IPS-15b (cell line): ENCODE measurements at regions not wholly inside any gene's neighbourhood (a gene's known extent, or its start where the extent isn't known, plus 50 kb on each side); places are given as distances from the start of the nearest gene placed in this dataset.

Source experiments
- H3K27me3 ChIP-seq: one replicate; pipeline ENCODE4 v1.6.1; 2013; ENCODE audit warnings: low read length; ENCODE audit not compliant: control insufficient read depth, insufficient read depth
- H3K36me3 ChIP-seq: one replicate; pipeline ENCODE4 v1.6.1; 2013; ENCODE audit warnings: low read length; ENCODE audit not compliant: control insufficient read depth, insufficient read depth
- H3K4me1 ChIP-seq: one replicate; pipeline ENCODE4 v1.6.1; 2013; ENCODE audit warnings: mild to moderate bottlenecking, low read length; ENCODE audit not compliant: control insufficient read depth, insufficient read depth
- H3K4me3 ChIP-seq: one replicate; pipeline ENCODE4 v1.5.1; 2013; ENCODE audit warnings: low read depth, low read length
- H3K9ac ChIP-seq: one replicate; pipeline ENCODE4 v1.6.1; 2013; ENCODE audit warnings: low read depth, mild to moderate bottlenecking, low read length
- H3K9me3 ChIP-seq: one replicate; pipeline ENCODE4 v1.6.1; 2013; ENCODE audit warnings: mild to moderate bottlenecking, low read length; ENCODE audit not compliant: control insufficient read depth, insufficient read depth

- H3K9ac ChIP-seq, result no peak overlapping the region
Observed at GRCh38 chr11:104830508-104830907, 67.8 kb downstream of the CASP12 start.

GRCh38 chr11:104830080-104830479 is 68.2 kb downstream of the CASP12 start:
- no peak overlapping the region for H3K9ac ChIP-seq
- no peaks in the 10 kb centered on the region for H3K27me3 ChIP-seq
- no peak overlapping the region for H3K4me3 ChIP-seq

More at GRCh38 chr11:104830508-104830907, 67.8 kb downstream of the CASP12 start:
- Histone ChIP-seq H3K27me3 (no peaks in the 10 kb centered on the region), H3K9me3 (no peaks in the 10 kb centered on the region), H3K4me3 (no peak overlapping the region), H3K36me3 (no peaks in the 10 kb centered on the region), H3K4me1 (no peaks in the 10 kb centered on the region)

DNA sequence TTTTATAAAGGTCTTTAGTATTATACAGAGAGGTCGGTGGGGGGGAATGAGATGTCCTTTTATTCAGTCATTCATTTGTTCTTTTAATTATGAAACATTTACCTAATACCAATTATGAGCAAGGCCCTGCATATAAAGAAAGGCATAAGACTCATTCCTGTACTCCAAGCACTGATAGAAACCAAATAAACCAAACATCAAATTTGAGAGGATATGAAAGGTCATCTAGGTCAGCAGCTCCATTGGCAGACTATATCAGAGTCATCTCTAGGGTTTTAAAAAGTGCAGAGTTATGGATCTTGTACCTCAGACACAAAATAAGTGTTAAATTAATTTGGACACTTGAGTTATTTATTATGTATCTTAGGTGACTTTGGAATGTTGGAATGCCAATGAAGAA is 71.5 kb downstream of the CASP12 start:
- no peaks in the 10 kb centered on the region for H3K36me3 ChIP-seq
- no peaks in the 10 kb centered on the region for H3K4me1 ChIP-seq
- no peaks in the 10 kb centered on the region for H3K9me3 ChIP-seq
- H3K4me3 ChIP-seq, result no peak overlapping the region
- no peak overlapping the region for H3K9ac ChIP-seq
- H3K27me3 ChIP-seq, result no peaks in the 10 kb centered on the region

More at GRCh38 chr11:104830080-104830479, 68.2 kb downstream of the CASP12 start:
- Histone ChIP-seq H3K4me1 (no peaks in the 10 kb centered on the region), H3K36me3 (no peaks in the 10 kb centered on the region), H3K9me3 (no peaks in the 10 kb centered on the region)

DNA sequence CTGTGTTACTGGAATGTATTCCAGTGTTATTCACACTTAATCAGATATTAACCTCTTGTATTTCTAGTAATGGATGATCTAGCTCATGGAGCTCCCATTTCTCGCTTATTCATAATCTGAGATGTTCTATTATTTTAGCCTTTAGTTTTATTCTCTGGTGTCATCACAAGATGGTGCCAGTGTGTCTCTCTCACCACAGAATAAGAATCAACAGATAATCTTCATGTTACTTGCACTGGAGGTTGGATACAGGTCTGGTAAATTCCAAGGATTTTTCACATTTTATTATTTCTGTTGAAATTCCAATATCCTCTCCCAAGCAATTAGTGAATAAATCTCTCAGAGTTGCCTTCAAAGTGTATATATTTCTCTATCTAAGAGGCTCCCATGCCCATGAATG is 74.6 kb downstream of the CASP12 start:
- H3K27me3 ChIP-seq, result no peaks in the 10 kb centered on the region
- H3K4me1 ChIP-seq, result no peaks in the 10 kb centered on the region
- H3K9ac ChIP-seq, result no peak overlapping the region
- H3K4me3 ChIP-seq, result no peak overlapping the region
- no peaks in the 10 kb centered on the region for H3K9me3 ChIP-seq
- H3K36me3 ChIP-seq, result no peaks in the 10 kb centered on the region

DNA sequence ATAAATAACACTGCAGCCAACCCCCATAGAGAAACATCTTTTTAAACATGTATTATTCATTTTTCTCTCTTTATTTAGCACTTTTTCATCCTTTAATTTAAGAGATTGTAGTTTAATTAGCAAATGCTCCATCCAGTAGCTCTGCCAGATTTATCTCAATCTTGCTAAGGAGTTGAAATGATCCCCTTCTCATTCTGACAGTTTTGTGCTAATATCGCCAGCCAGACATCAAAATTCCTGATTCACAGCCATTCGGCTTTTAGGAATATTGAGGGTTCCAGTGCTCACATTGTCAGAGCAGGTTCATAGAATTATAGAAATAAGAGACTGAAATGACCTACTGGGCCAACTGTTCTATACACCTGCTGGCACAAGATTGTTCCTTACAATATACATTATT is 77.8 kb downstream of the CASP12 start:
- H3K4me3 ChIP-seq, result no peak overlapping the region

GRCh38 chr11:104819603-104820002 is 78.7 kb downstream of the CASP12 start:
- no peaks in the 10 kb centered on the region for H3K9me3 ChIP-seq
- no peak overlapping the region for H3K9ac ChIP-seq
- H3K4me1 ChIP-seq, result no peaks in the 10 kb centered on the region
- H3K27me3 ChIP-seq, result no peaks in the 10 kb centered on the region
- no peak overlapping the region for H3K4me3 ChIP-seq
- H3K36me3 ChIP-seq, result no peaks in the 10 kb centered on the region

More for the DNA sequence above, 77.8 kb downstream of the CASP12 start:
- H3K9me3 ChIP-seq, result no peaks in the 10 kb centered on the region
- no peaks in the 10 kb centered on the region for H3K36me3 ChIP-seq
- H3K4me1 ChIP-seq, result no peaks in the 10 kb centered on the region
- H3K9ac ChIP-seq, result no peak overlapping the region
- H3K27me3 ChIP-seq, result no peaks in the 10 kb centered on the region

GRCh38 chr11:104819107-104819506 is 79.2 kb downstream of the CASP12 start:
- Histone ChIP-seq H3K9ac (no peak overlapping the region), H3K27me3 (no peaks in the 10 kb centered on the region), H3K36me3 (no peaks in the 10 kb centered on the region), H3K9me3 (no peaks in the 10 kb centered on the region), H3K4me3 (no peak overlapping the region), H3K4me1 (no peaks in the 10 kb centered on the region)

DNA sequence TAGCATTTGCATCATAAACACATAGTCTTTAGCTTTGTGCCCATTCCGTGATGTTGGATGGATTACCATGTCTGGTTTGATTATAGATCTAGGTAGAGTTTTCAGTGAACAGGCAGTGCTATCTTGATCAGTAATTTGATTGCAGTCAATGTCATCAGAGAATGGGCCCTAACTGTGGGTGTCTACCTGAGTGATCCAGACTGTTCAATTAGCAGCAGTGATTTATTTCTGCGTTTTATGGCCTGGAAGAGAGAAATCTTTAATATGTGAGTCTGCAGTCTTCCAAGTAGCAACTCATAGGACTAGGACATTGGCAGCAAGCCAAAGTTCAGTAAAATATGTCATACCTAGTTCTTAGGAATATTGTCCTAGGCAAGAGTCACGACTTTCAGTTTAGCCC is 80.3 kb downstream of the CASP12 start:
- H3K4me3 ChIP-seq, result no peak overlapping the region
- H3K27me3 ChIP-seq, result no peaks in the 10 kb centered on the region
- H3K9me3 ChIP-seq, result no peaks in the 10 kb centered on the region
- H3K4me1 ChIP-seq, result peaks cover 2% of the 10 kb centered on the region
- H3K36me3 ChIP-seq, result no peaks in the 10 kb centered on the region
- no peak overlapping the region for H3K9ac ChIP-seq

GRCh38 chr11:104813532-104813931 is 84.7 kb downstream of the CASP12 start:
- H3K9me3 ChIP-seq, result no peaks in the 10 kb centered on the region
- H3K27me3 ChIP-seq, result no peaks in the 10 kb centered on the region
- H3K36me3 ChIP-seq, result no peaks in the 10 kb centered on the region
- peaks cover 2% of the 10 kb centered on the region for H3K4me1 ChIP-seq
- no peak overlapping the region for H3K4me3 ChIP-seq
- H3K9ac ChIP-seq, result no peak overlapping the region

DNA sequence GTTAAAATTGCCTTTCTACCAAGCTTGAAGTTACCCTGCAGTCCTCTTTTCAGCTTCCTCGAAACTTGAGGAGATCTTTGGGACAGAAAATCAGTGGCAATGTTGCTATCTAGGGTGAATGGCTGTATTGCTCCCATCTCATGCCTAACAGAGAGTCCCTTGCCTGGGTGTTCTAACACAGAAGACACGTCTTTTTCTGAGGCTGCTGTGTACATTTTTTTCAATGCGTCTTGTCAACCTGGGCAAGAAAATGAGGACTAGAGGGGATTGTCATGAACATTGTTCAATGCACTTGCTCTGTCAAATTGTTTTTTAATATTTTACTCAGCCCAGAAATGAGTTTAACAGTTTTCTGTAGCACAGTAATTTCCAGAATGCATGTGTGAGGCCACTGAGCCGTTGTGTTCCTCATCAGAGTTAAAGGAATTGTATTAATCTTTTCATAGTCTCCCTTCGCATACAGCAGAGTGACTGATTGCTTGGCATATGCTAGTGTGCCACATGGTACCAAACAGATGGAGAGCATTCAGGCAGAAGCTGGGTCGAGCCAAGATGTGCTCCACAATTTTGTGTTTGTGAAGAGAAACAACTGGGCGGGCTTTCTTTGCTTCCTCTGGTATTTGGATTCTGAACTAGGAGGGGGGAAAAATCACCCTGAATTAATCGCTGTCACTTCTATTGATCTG is 86.0 kb downstream of the CASP12 start:
- Histone ChIP-seq H3K9ac (no peak overlapping the region), H3K4me3 (no peak overlapping the region), H3K4me1 (peaks cover 2% of the 10 kb centered on the region)

GRCh38 chr11:104803776-104804175 is 94.5 kb downstream of the CASP12 start:
- H3K4me1 ChIP-seq, result no peaks in the 10 kb centered on the region
- H3K27me3 ChIP-seq, result no peaks in the 10 kb centered on the region
- H3K4me3 ChIP-seq, result no peak overlapping the region
- no peaks in the 10 kb centered on the region for H3K9me3 ChIP-seq
- no peak overlapping the region for H3K9ac ChIP-seq
- no peaks in the 10 kb centered on the region for H3K36me3 ChIP-seq

More for the DNA sequence above, 86.0 kb downstream of the CASP12 start:
- Histone ChIP-seq H3K27me3 (no peaks in the 10 kb centered on the region), H3K9me3 (no peaks in the 10 kb centered on the region), H3K36me3 (no peaks in the 10 kb centered on the region)

DNA sequence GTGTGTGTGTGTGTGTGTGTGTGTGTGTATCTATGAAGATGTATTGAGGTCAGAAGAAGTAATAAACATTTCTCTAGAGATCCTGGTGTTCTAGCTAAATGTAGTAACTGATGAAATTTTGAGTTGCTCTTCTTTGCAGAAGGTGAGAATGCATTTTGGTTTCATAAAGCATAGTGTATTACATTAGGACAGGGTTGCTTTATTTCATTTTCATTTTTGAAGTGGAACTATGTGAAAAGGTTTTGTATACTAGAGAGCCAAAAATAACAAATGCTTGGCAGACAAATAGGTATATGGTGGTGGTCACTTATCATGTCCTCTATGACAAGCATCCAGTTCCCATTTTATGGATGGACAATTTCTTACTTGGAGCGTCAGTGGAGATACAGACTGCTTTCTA is 99.0 kb downstream of the CASP12 start:
- Histone ChIP-seq H3K9me3 (no peaks in the 10 kb centered on the region), H3K4me1 (no peaks in the 10 kb centered on the region), H3K36me3 (no peaks in the 10 kb centered on the region), H3K4me3 (no peak overlapping the region), H3K9ac (no peak overlapping the region), H3K27me3 (no peaks in the 10 kb centered on the region)
